GM12878 (cell line): ENCODE measurements at regions not wholly inside any gene's neighbourhood (a gene's known extent, or its start where the extent isn't known, plus 50 kb on each side); places are given as distances from the start of the nearest gene placed in this dataset.

Experiments
- E2F8 ChIP-seq: fragments of 450-650 bp; IDR thresholded peaks from 2 replicates; pipeline ENCODE4 v1.6.1; 2018; ENCODE audit warnings: mild to moderate bottlenecking, low read depth, moderate library complexity; ENCODE audit not compliant: partially characterized antibody
- E4F1 ChIP-seq: fragments of 450-650 bp; IDR thresholded peaks from 2 replicates; pipeline ENCODE4 v1.6.1; 2018; ENCODE audit warnings: borderline replicate concordance, mild to moderate bottlenecking; ENCODE audit not compliant: partially characterized antibody
- MTA2 ChIP-seq: fragments of 450-650 bp; IDR thresholded peaks from 2 replicates; pipeline ENCODE4 v1.6.1; 2016; ENCODE audit warnings: low read depth, mild to moderate bottlenecking, moderate library complexity
- POLR2AphosphoS2 ChIP-seq: IDR thresholded peaks from 2 replicates; pipeline ENCODE4 v1.6.1; 2011; ENCODE audit warnings: low read depth, mild to moderate bottlenecking, low read length, improper control_type of control experiment, moderate library complexity
- SIX5 ChIP-seq: IDR thresholded peaks from 2 replicates; pipeline ENCODE4 v1.6.1; 2011; ENCODE audit warnings: mild to moderate bottlenecking, low read depth, low read length, moderate library complexity; ENCODE audit not compliant: severe bottlenecking
- SMAD1 ChIP-seq: fragments of 450-650 bp; IDR thresholded peaks from 2 replicates; pipeline ENCODE4 v1.6.1; 2018; ENCODE audit warnings: mild to moderate bottlenecking, low read depth; ENCODE audit not compliant: partially characterized antibody
- SUZ12 ChIP-seq: fragments of 200-600 bp; sonication (generic); IDR thresholded peaks from one replicate; pipeline ENCODE4 v1.6.1; 2018; ENCODE audit warnings: antibody characterized with exemption, mild to moderate bottlenecking; ENCODE audit not compliant: unreplicated experiment
- TCF12 ChIP-seq: IDR thresholded peaks from 2 replicates; pipeline ENCODE4 v1.6.1; 2011; ENCODE audit warnings: low read depth, mild to moderate bottlenecking, low read length
- ZNF274 ChIP-seq: IDR thresholded peaks from one replicate; pipeline ENCODE4 v1.8.0; 2011; ENCODE audit not compliant: insufficient read length, insufficient read depth
- ZNF592 ChIP-seq: fragments of 450-650 bp; IDR thresholded peaks from 2 replicates; pipeline ENCODE4 v1.6.1; 2017; ENCODE audit warnings: mild to moderate bottlenecking, moderate library complexity
- ZNF687 ChIP-seq: fragments of 450-650 bp; IDR thresholded peaks from 2 replicates; pipeline ENCODE4 v1.6.1; 2017; ENCODE audit warnings: mild to moderate bottlenecking, moderate library complexity

- no peak for TF ChIP-seq ZNF592
- TF ChIP-seq MTA2, result no peak
- TF ChIP-seq TCF12, result no peak
- no peak for TF ChIP-seq SMAD1
- TF ChIP-seq E4F1, result no peak
- no peak for TF ChIP-seq SIX5
- TF ChIP-seq SUZ12, result no peak
- no peak for TF ChIP-seq ZNF687
- no peak for TF ChIP-seq POLR2AphosphoS2
- no peak for TF ChIP-seq ZNF274
- no peak for TF ChIP-seq E2F8
- TF ChIP-seq, all 136 proteins: peak for 0
Observed at GRCh38 chr10:120105001-120105400, 212.5 kb downstream of the SEC23IP start (continued).
